Fibroblast of peridontal ligament (primary cell): ENCODE measurements at regions not wholly inside any gene's neighbourhood (a gene's known extent, or its start where the extent isn't known, plus 50 kb on each side); places are given as distances from the start of the nearest gene placed in this dataset.

ENCODE experiments used
- DNase-seq: peaks from one replicate; pipeline ENCODE4 v3.0.0-alpha.2; 2010; ENCODE audit errors: extremely low read depth

- peak; percentile 4 for DNase-seq
Measured at GRCh38 chr2:18005411-18005810, 126.9 kb downstream of the KCNS3 start.

DNA sequence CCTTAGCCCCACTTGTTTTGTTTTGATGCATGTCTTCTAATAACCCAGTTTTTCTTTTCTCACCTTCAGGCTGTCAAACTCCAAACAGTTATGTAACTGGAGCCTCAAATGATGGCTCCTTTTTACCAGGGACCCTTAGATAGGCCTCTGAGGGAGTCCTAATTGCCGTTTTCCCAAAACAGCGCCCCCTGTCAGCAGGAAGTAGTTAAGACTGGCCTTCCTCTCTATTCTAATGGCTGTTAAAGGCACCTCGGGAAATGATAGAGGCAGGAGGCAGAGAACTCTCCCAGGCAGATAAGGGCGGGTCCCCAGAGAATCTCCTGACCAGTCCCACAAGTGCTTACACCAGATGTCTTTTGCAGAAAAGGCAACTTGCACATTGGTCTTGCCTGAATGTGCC, 123.2 kb downstream of the KCNS3 start:
- no peak for DNase-seq

DNA sequence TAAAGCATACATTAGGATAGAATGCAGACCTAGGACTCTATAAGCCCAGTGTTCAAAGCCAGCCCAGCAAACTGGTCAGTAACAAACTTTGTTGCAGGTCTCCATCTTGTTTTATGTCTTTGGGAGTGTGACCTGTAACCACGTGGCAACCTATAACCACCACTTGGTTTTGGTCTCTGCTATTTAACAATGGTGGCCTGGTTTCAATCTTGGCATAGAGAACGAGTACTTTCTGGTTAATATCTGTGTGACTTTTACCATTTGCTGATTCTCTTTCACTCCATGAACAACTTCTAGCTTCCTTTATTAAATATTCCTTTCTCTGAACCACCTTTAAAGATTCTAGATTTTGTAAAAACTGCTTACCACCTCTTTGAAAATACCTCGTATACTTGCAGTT, 118.5 kb downstream of the KCNS3 start:
- DNase-seq, result no peak

GRCh38 chr2:17995593-17995992, 117.1 kb downstream of the KCNS3 start:
- DNase-seq, result no peak
